ENCODE measurements at regions not wholly inside any gene's neighbourhood (a gene's known extent, or its start where the extent isn't known, plus 50 kb on each side); places are given as distances from the start of the nearest gene placed in this dataset.

- no peak for DNase-seq (ENCODE audit: low read depth)
- TF ChIP-seq CTCF (conservative IDR thresholded peaks at IDR 0.05; ENCODE audit: low read depth, low read length): no peak
- no peak overlapping the region for H3K4me3 ChIP-seq (ENCODE audit: low read depth, low read length)
Observed at GRCh38 chr2:217371781-217372213, 511.9 kb upstream of the TNP1 start.

GRCh38 chr2:217370391-217370790, 510.5 kb upstream of the TNP1 start:
- TF ChIP-seq CTCF (conservative IDR thresholded peaks at IDR 0.05; ENCODE audit: low read depth, low read length): peak; percentile 41
- no peak overlapping the region for H3K4me3 ChIP-seq (ENCODE audit: low read depth, low read length)
- DNase-seq (ENCODE audit: low read depth): peak; percentile 62

- DNase-seq (ENCODE audit: low read depth): peak; percentile 30
- TF ChIP-seq CTCF (conservative IDR thresholded peaks at IDR 0.05; ENCODE audit: low read depth, low read length): no peak
- H3K4me3 ChIP-seq (ENCODE audit: low read depth, low read length): no peak overlapping the region
Observed at GRCh38 chr2:217367464-217367863, 507.6 kb upstream of the TNP1 start.

GRCh38 chr2:217366966-217367365, 507.1 kb upstream of the TNP1 start:
- DNase-seq (ENCODE audit: low read depth): no peak
- H3K4me3 ChIP-seq (ENCODE audit: low read depth, low read length): no peak overlapping the region
- TF ChIP-seq CTCF (conservative IDR thresholded peaks at IDR 0.05; ENCODE audit: low read depth, low read length): no peak

GRCh38 chr2:217366266-217366895, 506.5 kb upstream of the TNP1 start:
- no peak for DNase-seq (ENCODE audit: low read depth)
- no peak overlapping the region for H3K4me3 ChIP-seq (ENCODE audit: low read depth, low read length)
- no peak for TF ChIP-seq CTCF (conservative IDR thresholded peaks at IDR 0.05; ENCODE audit: low read depth, low read length)

- no peak for TF ChIP-seq CTCF (conservative IDR thresholded peaks at IDR 0.05; ENCODE audit: low read depth, low read length)
- no peak for DNase-seq (ENCODE audit: low read depth)
- no peak overlapping the region for H3K4me3 ChIP-seq (ENCODE audit: low read depth, low read length)
Observed at GRCh38 chr2:217365656-217366055, 505.8 kb upstream of the TNP1 start.

- TF ChIP-seq CTCF (conservative IDR thresholded peaks at IDR 0.05; ENCODE audit: low read depth, low read length): no peak
- no peak for DNase-seq (ENCODE audit: low read depth)
- no peak overlapping the region for H3K4me3 ChIP-seq (ENCODE audit: low read depth, low read length)
Observed at GRCh38 chr2:217364224-217364623, 504.4 kb upstream of the TNP1 start.

All from epithelial cell of proximal tubule (primary cell).